ENCODE measurements at regions not wholly inside any gene's neighbourhood (a gene's known extent, or its start where the extent isn't known, plus 50 kb on each side); places are given as distances from the start of the nearest gene placed in this dataset.

GRCh38 chr4:178174756-178175155, 732.5 kb upstream of the AGA start:
- TF ChIP-seq CTCF (IDR thresholded peaks at IDR 0.05; ENCODE audit: control insufficient read depth, extremely low read depth, insufficient read depth), result no peak
- no peak for DNase-seq (ENCODE audit: low read depth)
- H3K4me3 ChIP-seq (ENCODE audit: low read depth, low read length), result no peak overlapping the region

GRCh38 chr4:178185517-178185916, 743.3 kb upstream of the AGA start:
- no peak overlapping the region for H3K4me3 ChIP-seq (ENCODE audit: low read depth, low read length)
- DNase-seq (ENCODE audit: low read depth), result no peak
- TF ChIP-seq CTCF (IDR thresholded peaks at IDR 0.05; ENCODE audit: control insufficient read depth, extremely low read depth, insufficient read depth), result no peak

GRCh38 chr4:178192611-178193010, 750.4 kb upstream of the AGA start:
- DNase-seq (ENCODE audit: low read depth), result no peak
- no peak for TF ChIP-seq CTCF (IDR thresholded peaks at IDR 0.05; ENCODE audit: control insufficient read depth, extremely low read depth, insufficient read depth)
- no peak overlapping the region for H3K4me3 ChIP-seq (ENCODE audit: low read depth, low read length)

- H3K4me3 ChIP-seq (ENCODE audit: low read depth, low read length), result no peak overlapping the region
- no peak for DNase-seq (ENCODE audit: low read depth)
- no peak for TF ChIP-seq CTCF (IDR thresholded peaks at IDR 0.05; ENCODE audit: control insufficient read depth, extremely low read depth, insufficient read depth)
Observed at GRCh38 chr4:178196751-178197374, 754.6 kb upstream of the AGA start.

- DNase-seq (ENCODE audit: low read depth), result no peak
- no peak for TF ChIP-seq CTCF (IDR thresholded peaks at IDR 0.05; ENCODE audit: control insufficient read depth, extremely low read depth, insufficient read depth)
- H3K4me3 ChIP-seq (ENCODE audit: low read depth, low read length), result no peak overlapping the region
Observed at GRCh38 chr4:178198691-178199090, 756.5 kb upstream of the AGA start.

- DNase-seq (ENCODE audit: low read depth), result no peak
- TF ChIP-seq CTCF (IDR thresholded peaks at IDR 0.05; ENCODE audit: control insufficient read depth, extremely low read depth, insufficient read depth), result no peak
- H3K4me3 ChIP-seq (ENCODE audit: low read depth, low read length), result no peak overlapping the region
Observed at GRCh38 chr4:178202422-178202821, 760.2 kb upstream of the AGA start.

- H3K4me3 ChIP-seq (ENCODE audit: low read depth, low read length), result no peak overlapping the region
- no peak for DNase-seq (ENCODE audit: low read depth)
- TF ChIP-seq CTCF (IDR thresholded peaks at IDR 0.05; ENCODE audit: control insufficient read depth, extremely low read depth, insufficient read depth), result no peak
Observed at GRCh38 chr4:178205826-178206225, 763.6 kb upstream of the AGA start.

Measured in LNCaP clone FGC (cell line).